Glutamatergic neuron (in vitro differentiated cells): ENCODE measurements at regions not wholly inside any gene's neighbourhood (a gene's known extent, or its start where the extent isn't known, plus 50 kb on each side); places are given as distances from the start of the nearest gene placed in this dataset.

ENCODE experiments used
- DNase-seq: peaks from one replicate; pipeline ENCODE4 v3.0.0; 2022
- H3K27ac Mint-ChIP-seq: one replicate; pipeline ENCODE4 v1.8.0; 2020; ENCODE audit warnings: mild to moderate bottlenecking, mixed read lengths, inconsistent platforms; ENCODE audit not compliant: unreplicated experiment
- H3K27me3 Mint-ChIP-seq: one replicate; pipeline ENCODE4 v1.8.0; 2020; ENCODE audit warnings: mild to moderate bottlenecking, moderate library complexity, mixed read lengths, inconsistent platforms; ENCODE audit not compliant: unreplicated experiment
- H3K36me3 Mint-ChIP-seq: one replicate; pipeline ENCODE4 v1.8.0; 2020; ENCODE audit warnings: mild to moderate bottlenecking, mixed read lengths, inconsistent platforms; ENCODE audit not compliant: unreplicated experiment
- H3K4me1 Mint-ChIP-seq: one replicate; pipeline ENCODE4 v1.8.0; 2020; ENCODE audit warnings: mild to moderate bottlenecking, low read depth, mixed read lengths, inconsistent platforms; ENCODE audit not compliant: unreplicated experiment
- H3K4me3 Mint-ChIP-seq: one replicate; pipeline ENCODE4 v1.8.0; 2020; ENCODE audit warnings: mild to moderate bottlenecking, mixed read lengths, inconsistent platforms; ENCODE audit not compliant: unreplicated experiment
- H3K9me3 Mint-ChIP-seq: one replicate; pipeline ENCODE4 v1.8.0; 2020; ENCODE audit warnings: mild to moderate bottlenecking, moderate library complexity, mixed read lengths, inconsistent platforms; ENCODE audit not compliant: unreplicated experiment
- TF ChIP-seq, protein P1 (sequence below): fragments of 200-600 bp; sonication (generic); IDR thresholded peaks from one replicate; pipeline ENCODE4 v1.5.0; 2021; ENCODE audit not compliant: partially characterized antibody, unreplicated experiment

DNA sequence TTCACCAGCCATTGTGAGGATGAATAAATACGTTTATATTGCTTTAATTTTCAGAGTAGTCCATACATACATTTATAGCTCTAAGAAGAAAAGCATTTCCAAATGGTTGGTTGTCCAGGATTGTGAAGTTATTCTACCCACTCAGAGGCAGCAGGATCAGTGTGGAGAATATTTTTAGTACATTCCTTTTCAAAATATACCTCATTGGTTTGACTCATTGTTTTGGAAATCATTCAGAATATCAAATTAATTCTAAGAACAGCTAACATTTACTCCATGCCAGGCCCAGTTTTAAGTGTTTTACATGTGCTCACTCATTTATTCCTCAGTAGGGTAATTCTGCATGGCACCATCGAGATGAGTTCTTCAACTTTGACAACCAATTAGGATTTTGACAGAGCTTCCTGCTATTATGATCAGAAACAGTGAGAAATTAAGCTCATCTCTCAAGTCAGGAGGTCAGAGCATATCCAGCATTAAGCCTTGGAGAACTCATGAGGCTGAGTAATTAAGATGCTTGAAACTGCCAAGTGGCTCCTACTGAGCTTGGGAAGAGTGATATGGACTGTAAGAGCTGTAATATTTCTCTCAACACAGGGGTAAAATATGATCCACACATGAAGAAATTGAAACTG, 153.3 kb upstream of the CLEC14A start:
- no peaks in the 10 kb centered on the region for H3K36me3 Mint-ChIP-seq
- TF ChIP-seq, protein P1, sequence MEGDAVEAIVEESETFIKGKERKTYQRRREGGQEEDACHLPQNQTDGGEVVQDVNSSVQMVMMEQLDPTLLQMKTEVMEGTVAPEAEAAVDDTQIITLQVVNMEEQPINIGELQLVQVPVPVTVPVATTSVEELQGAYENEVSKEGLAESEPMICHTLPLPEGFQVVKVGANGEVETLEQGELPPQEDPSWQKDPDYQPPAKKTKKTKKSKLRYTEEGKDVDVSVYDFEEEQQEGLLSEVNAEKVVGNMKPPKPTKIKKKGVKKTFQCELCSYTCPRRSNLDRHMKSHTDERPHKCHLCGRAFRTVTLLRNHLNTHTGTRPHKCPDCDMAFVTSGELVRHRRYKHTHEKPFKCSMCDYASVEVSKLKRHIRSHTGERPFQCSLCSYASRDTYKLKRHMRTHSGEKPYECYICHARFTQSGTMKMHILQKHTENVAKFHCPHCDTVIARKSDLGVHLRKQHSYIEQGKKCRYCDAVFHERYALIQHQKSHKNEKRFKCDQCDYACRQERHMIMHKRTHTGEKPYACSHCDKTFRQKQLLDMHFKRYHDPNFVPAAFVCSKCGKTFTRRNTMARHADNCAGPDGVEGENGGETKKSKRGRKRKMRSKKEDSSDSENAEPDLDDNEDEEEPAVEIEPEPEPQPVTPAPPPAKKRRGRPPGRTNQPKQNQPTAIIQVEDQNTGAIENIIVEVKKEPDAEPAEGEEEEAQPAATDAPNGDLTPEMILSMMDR, result no peak
- H3K27me3 Mint-ChIP-seq, result peaks cover 4% of the 10 kb centered on the region
- H3K4me3 Mint-ChIP-seq, result no peak overlapping the region
- no peak overlapping the region for H3K27ac Mint-ChIP-seq
- peaks cover 4% of the 10 kb centered on the region for H3K9me3 Mint-ChIP-seq
- peaks cover 27% of the 10 kb centered on the region for H3K4me1 Mint-ChIP-seq
- DNase-seq, result no peak

DNA sequence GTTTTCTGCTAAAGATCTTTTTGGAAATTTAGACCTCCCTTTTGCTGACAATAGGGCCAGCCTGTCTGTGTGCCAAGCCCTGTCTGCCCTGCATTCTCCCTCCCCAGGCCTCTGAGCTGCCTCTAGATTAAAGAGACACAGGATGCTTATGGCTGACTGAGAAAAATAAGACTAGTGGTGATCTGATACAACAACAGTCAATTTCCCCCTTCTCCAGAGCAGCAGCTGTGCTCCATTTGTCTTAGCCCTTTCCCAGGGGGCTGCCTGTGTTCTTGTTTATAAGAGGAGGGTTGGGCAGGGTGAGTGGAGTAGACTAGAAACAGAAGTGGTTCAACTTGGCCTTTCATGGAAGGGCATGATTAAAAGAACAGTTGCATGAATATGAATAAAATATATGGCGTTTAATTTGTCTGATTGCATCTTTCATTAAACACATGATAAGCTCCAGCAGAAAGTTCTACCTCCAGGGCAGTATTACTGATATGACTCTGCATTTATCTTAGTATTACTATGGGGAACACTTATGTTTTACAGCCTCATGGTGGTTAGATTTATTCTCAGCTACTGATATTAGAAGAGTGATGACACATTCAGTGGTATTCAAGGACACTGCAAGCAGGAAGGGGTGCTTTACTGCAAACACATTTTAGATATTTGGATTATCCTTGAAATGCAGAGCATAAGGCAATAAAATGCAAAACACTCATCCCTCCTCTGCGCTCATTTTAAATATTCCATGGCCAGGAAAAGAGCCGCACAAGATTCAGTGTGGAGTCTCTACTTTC, 150.2 kb upstream of the CLEC14A start:
- no peaks in the 10 kb centered on the region for H3K27me3 Mint-ChIP-seq
- peaks cover 4% of the 10 kb centered on the region for H3K9me3 Mint-ChIP-seq
- TF ChIP-seq, protein P1, result peak; percentile 68
- H3K36me3 Mint-ChIP-seq, result no peaks in the 10 kb centered on the region
- H3K4me1 Mint-ChIP-seq, result peaks cover 28% of the 10 kb centered on the region
- DNase-seq, result peak; percentile 73
- peak overlapping the region; percentile 98 for H3K27ac Mint-ChIP-seq
- H3K4me3 Mint-ChIP-seq, result peak overlapping the region; percentile 48

DNA sequence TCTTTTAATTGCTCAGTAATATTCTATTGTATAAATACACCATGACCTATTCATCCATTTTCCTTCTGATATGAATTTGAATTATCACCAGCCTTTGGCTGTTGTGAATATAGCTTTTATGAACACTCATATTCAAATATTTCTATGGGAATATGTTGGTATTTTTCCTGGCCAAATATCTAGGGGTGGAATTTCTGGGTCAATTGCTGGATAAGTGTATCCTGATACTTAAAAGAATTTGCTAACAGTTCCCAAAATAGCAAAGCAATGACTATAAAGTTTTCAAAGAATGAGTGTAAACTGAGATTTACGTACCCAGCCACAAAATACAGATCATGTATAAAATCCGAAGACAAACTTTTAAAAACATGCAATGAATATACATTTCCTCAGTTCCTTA, 148.7 kb upstream of the CLEC14A start:
- H3K27me3 Mint-ChIP-seq, result no peaks in the 10 kb centered on the region
- H3K4me3 Mint-ChIP-seq, result no peak overlapping the region
- H3K27ac Mint-ChIP-seq, result no peak overlapping the region
- H3K4me1 Mint-ChIP-seq, result peaks cover 27% of the 10 kb centered on the region
- no peaks in the 10 kb centered on the region for H3K36me3 Mint-ChIP-seq
- TF ChIP-seq, protein P1, result no peak
- H3K9me3 Mint-ChIP-seq, result peaks cover 4% of the 10 kb centered on the region
- DNase-seq, result no peak

DNA sequence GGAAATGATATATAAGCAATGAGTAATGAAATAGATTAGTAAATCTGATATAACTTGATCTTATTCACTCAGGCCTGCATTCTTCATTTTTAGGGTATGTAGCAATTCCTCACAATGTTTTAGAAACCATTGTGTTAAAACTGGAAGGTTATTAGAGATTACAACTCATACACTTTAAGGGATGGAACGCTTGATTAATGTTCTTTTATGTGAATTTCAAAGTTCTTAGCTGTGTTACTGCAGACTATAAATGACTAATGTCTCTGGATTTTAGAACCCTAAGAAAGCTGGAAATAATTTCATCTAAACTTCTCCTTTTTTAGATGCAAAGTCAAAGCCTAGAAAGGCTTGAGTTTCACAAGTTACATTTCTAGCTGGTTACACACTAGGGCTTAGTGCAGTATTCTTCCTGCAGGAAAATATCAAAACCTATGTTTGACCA, 148.2 kb upstream of the CLEC14A start:
- no peaks in the 10 kb centered on the region for H3K36me3 Mint-ChIP-seq
- H3K4me3 Mint-ChIP-seq, result no peak overlapping the region
- H3K27me3 Mint-ChIP-seq, result no peaks in the 10 kb centered on the region
- H3K4me1 Mint-ChIP-seq, result peaks cover 22% of the 10 kb centered on the region
- TF ChIP-seq, protein P1, result no peak
- DNase-seq, result no peak
- H3K9me3 Mint-ChIP-seq, result peaks cover 5% of the 10 kb centered on the region
- no peak overlapping the region for H3K27ac Mint-ChIP-seq

DNA sequence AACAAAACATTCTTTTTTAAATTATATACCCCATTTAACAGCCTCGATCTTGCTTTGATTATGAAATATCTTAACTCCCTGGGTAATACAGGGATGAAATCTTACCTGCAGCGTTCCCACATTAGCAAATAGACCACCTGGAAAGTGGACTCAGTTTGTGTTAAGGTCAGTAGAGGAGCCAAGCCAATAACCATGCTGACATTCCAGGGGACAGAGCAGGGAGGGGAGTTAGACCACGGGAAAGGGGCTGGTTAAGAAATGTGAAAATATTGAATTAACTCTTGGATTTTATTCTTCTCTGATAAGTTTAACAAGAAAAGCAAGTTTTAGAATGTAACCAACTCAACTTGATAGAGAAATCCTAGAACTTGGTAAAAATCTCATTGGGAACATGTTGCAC, 144.9 kb upstream of the CLEC14A start:
- H3K36me3 Mint-ChIP-seq, result no peaks in the 10 kb centered on the region
- peaks cover 9% of the 10 kb centered on the region for H3K4me1 Mint-ChIP-seq
- TF ChIP-seq, protein P1, result no peak
- no peak overlapping the region for H3K4me3 Mint-ChIP-seq
- no peak for DNase-seq
- peaks cover 2% of the 10 kb centered on the region for H3K9me3 Mint-ChIP-seq
- H3K27me3 Mint-ChIP-seq, result no peaks in the 10 kb centered on the region
- H3K27ac Mint-ChIP-seq, result no peak overlapping the region
